ENCODE measurements at regions not wholly inside any gene's neighbourhood (a gene's known extent, or its start where the extent isn't known, plus 50 kb on each side); places are given as distances from the start of the nearest gene placed in this dataset.

DNA sequence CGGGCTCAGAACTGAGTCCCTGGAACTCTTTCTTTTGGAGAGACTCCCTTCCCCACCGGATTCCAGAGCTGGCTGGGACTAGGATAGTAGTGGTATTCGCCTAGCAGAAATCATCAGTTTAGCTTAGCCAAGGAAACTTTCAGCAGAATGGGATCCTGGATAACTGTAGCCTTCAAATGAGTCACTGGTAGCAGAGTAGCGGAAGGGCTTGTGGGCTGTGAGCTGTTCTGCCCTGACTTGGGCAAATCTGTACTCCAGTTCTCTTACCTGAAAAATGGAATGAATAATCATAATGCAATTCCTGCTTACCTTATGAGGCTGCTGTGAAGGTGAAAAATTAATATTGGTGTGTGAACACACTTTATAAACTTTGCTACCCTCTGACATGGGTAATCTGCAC is 244.3 kb upstream of the CHD6 start:
- TF ChIP-seq EZH2 (IDR thresholded peaks at IDR 0.05; ENCODE audit: borderline replicate concordance, low read depth, low read length, poor library complexity, severe bottlenecking): no peak
- TF ChIP-seq, protein P1, sequence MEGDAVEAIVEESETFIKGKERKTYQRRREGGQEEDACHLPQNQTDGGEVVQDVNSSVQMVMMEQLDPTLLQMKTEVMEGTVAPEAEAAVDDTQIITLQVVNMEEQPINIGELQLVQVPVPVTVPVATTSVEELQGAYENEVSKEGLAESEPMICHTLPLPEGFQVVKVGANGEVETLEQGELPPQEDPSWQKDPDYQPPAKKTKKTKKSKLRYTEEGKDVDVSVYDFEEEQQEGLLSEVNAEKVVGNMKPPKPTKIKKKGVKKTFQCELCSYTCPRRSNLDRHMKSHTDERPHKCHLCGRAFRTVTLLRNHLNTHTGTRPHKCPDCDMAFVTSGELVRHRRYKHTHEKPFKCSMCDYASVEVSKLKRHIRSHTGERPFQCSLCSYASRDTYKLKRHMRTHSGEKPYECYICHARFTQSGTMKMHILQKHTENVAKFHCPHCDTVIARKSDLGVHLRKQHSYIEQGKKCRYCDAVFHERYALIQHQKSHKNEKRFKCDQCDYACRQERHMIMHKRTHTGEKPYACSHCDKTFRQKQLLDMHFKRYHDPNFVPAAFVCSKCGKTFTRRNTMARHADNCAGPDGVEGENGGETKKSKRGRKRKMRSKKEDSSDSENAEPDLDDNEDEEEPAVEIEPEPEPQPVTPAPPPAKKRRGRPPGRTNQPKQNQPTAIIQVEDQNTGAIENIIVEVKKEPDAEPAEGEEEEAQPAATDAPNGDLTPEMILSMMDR (conservative IDR thresholded peaks at IDR 0.05; ENCODE audit: low read depth, low read length): no peak
- ChIA-PET POLR2A (ENCODE audit: low non-redundant PET) (interaction anchor here (0.7 kb wide), 1 partner anchor 245 kb away, joined by 3 read pairs; no protein-coding TSS in a partner anchor), CTCF (no interaction called here)
- BruUV-seq (replicated peaks): no TSS peak
- peaks cover 13% of the 10 kb centered on the region for H3K27me3 ChIP-seq (replicated peaks; ENCODE audit: insufficient read depth, low read depth, low read length, poor library complexity)
- no peaks in the 10 kb centered on the region for H3K9me3 ChIP-seq (ENCODE audit: low read depth, low read length, poor library complexity, severe bottlenecking)
- DNase-seq (ENCODE audit: low spot score): no peak
- intact Hi-C loops (cut with micrococcal nuclease; ENCODE audit: unreplicated experiment): no loop called here
- no peaks in the 10 kb centered on the region for H3K36me3 ChIP-seq (ENCODE audit: insufficient read depth, low read length, poor library complexity, severe bottlenecking)
- no peak overlapping the region for H3K27ac ChIP-seq (ENCODE audit: low read depth, low read length, poor library complexity, severe bottlenecking)
- no peak overlapping the region for H3K4me3 ChIP-seq (ENCODE audit: low read depth, low read length, poor library complexity, severe bottlenecking)
- H3K4me1 ChIP-seq (ENCODE audit: insufficient read depth, low read length, poor library complexity, severe bottlenecking): no peaks in the 10 kb centered on the region

DNA sequence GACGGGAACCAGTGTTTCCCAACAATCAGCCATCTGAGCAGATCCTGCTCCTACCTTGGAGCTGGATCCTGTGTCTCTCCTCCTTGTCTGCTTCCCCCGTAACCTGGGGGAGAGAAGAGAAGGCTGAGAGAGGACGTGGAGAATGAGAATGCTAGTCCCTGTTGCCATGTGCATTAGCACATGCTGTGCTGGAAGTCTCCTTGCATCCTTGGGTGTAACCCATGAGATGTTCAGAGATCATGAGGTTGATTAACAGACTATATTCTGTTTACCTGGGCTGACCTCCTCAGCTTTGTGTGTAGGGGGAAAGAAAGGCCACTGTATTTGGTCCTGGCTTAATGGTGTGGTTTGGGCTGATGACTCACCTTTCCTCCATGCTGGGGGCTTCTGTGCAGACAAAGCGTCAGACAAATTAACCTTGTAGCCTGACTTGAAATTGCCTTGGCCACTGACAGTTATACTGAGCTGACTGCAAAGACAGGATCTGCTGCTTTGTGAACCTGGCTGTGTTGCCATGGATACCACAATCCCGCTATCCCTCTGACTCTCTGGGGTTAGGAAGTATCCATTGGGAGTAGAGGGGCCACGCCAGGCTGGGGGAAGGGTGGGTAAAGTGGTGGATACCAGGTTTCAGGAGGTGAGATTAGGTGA is 243.7 kb upstream of the CHD6 start:
- TF ChIP-seq, protein P1 (conservative IDR thresholded peaks at IDR 0.05; ENCODE audit: low read depth, low read length): no peak
- no peak for TF ChIP-seq EZH2 (IDR thresholded peaks at IDR 0.05; ENCODE audit: borderline replicate concordance, low read depth, low read length, poor library complexity, severe bottlenecking)
- intact Hi-C loops (cut with micrococcal nuclease; ENCODE audit: unreplicated experiment): no loop called here
- POLR2A ChIA-PET (ENCODE audit: low non-redundant PET): interaction anchor here (0.6 kb wide), 1 partner anchor 1060 kb away, joined by 3 read pairs; no protein-coding TSS in a partner anchor
- H3K4me3 ChIP-seq (ENCODE audit: low read depth, low read length, poor library complexity, severe bottlenecking): no peak overlapping the region
- no peaks in the 10 kb centered on the region for H3K36me3 ChIP-seq (ENCODE audit: insufficient read depth, low read length, poor library complexity, severe bottlenecking)
- BruUV-seq (replicated peaks): no TSS peak
- no peaks in the 10 kb centered on the region for H3K4me1 ChIP-seq (ENCODE audit: insufficient read depth, low read length, poor library complexity, severe bottlenecking)
- H3K9me3 ChIP-seq (ENCODE audit: low read depth, low read length, poor library complexity, severe bottlenecking): no peaks in the 10 kb centered on the region
- no peak overlapping the region for H3K27ac ChIP-seq (ENCODE audit: low read depth, low read length, poor library complexity, severe bottlenecking)
- CTCF ChIA-PET: no interaction called here
- peaks cover 13% of the 10 kb centered on the region for H3K27me3 ChIP-seq (replicated peaks; ENCODE audit: insufficient read depth, low read depth, low read length, poor library complexity)
- no peak for DNase-seq (ENCODE audit: low spot score)

DNA sequence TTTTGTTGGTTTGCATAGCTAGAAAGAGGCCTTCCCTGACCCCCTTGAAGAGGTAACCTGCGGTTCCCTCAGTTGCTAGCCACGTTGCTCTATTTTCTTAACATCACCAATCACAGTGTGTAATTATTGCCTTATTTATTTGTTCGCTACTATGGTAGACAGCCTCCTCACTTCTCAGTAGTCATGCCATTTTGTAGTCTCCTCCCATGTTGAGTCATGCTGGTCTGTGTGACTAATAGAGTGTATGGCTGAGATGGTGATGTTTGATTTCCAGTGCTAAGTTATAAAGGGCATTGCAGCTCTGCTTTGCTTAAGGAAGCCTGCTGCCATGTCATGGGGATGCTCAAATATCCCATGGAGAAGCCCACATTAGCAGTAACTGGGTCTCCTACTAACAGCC is 236.6 kb upstream of the CHD6 start:
- peak; percentile 6 for DNase-seq (ENCODE audit: low spot score)
- ChIA-PET POLR2A (ENCODE audit: low non-redundant PET) (no interaction called here), CTCF (no interaction called here)
- TF ChIP-seq, protein P1 (conservative IDR thresholded peaks at IDR 0.05; ENCODE audit: low read depth, low read length): no peak
- no peak for TF ChIP-seq EZH2 (IDR thresholded peaks at IDR 0.05; ENCODE audit: borderline replicate concordance, low read depth, low read length, poor library complexity, severe bottlenecking)
- Histone ChIP-seq H3K36me3 (ENCODE audit: insufficient read depth, low read length, poor library complexity, severe bottlenecking) (no peaks in the 10 kb centered on the region), H3K27ac (ENCODE audit: low read depth, low read length, poor library complexity, severe bottlenecking) (no peak overlapping the region), H3K9me3 (ENCODE audit: low read depth, low read length, poor library complexity, severe bottlenecking) (no peaks in the 10 kb centered on the region), H3K27me3 (replicated peaks; ENCODE audit: insufficient read depth, low read depth, low read length, poor library complexity) (peaks cover 51% of the 10 kb centered on the region), H3K4me1 (ENCODE audit: insufficient read depth, low read length, poor library complexity, severe bottlenecking) (no peaks in the 10 kb centered on the region), H3K4me3 (ENCODE audit: low read depth, low read length, poor library complexity, severe bottlenecking) (no peak overlapping the region)
- BruUV-seq (replicated peaks): no TSS peak
- intact Hi-C loops (cut with micrococcal nuclease; ENCODE audit: unreplicated experiment): no loop called here
